ENCODE measurements at regions not wholly inside any gene's neighbourhood (a gene's known extent, or its start where the extent isn't known, plus 50 kb on each side); places are given as distances from the start of the nearest gene placed in this dataset.

GRCh38 chr4:22313976-22314375 lies 201.9 kb downstream of the ADGRA3 start:
- no peak overlapping the region for H3K4me3 Mint-ChIP-seq
- no peaks in the 10 kb centered on the region for H3K36me3 Mint-ChIP-seq (ENCODE audit: low read depth)
- no peak for TF ChIP-seq CTCF (IDR thresholded peaks at IDR 0.05)
- H3K9me3 Mint-ChIP-seq = peaks cover 4% of the 10 kb centered on the region; the same call in 1 of the 2 replicates
- no peak overlapping the region for H3K27ac Mint-ChIP-seq
- peaks cover 2% of the 10 kb centered on the region for H3K27me3 Mint-ChIP-seq (ENCODE audit: insufficient read depth)
- H3K4me1 Mint-ChIP-seq (ENCODE audit: low read depth) = no peaks in the 10 kb centered on the region
- no peak for DNase-seq

- Mint-ChIP-seq H3K4me1 (ENCODE audit: low read depth) (no peaks in the 10 kb centered on the region), H3K27me3 (ENCODE audit: insufficient read depth) (peaks cover 2% of the 10 kb centered on the region), H3K36me3 (ENCODE audit: low read depth) (no peaks in the 10 kb centered on the region), H3K4me3 (no peak overlapping the region), H3K27ac (no peak overlapping the region), H3K9me3 (0 out of 2 replicates have a peak, but pooled peaks cover 3% of the 10 kb centered on the region)
- DNase-seq = no peak
- TF ChIP-seq CTCF (IDR thresholded peaks at IDR 0.05) = no peak
Measured at GRCh38 chr4:22312113-22312512, 203.8 kb downstream of the ADGRA3 start.

- Mint-ChIP-seq H3K36me3 (ENCODE audit: low read depth) (no peaks in the 10 kb centered on the region), H3K27ac (no peak overlapping the region), H3K9me3 (peaks cover 13% of the 10 kb centered on the region), H3K4me3 (no peak overlapping the region), H3K4me1 (ENCODE audit: low read depth) (no peaks in the 10 kb centered on the region), H3K27me3 (ENCODE audit: insufficient read depth) (0 out of 2 replicates have a peak, but pooled peaks cover 2% of the 10 kb centered on the region)
- TF ChIP-seq CTCF (IDR thresholded peaks at IDR 0.05) = no peak
- DNase-seq = no peak
Measured at GRCh38 chr4:22301253-22301652, 214.6 kb downstream of the ADGRA3 start.

GRCh38 chr4:22299678-22300077 lies 216.2 kb downstream of the ADGRA3 start:
- no peak overlapping the region for H3K4me3 Mint-ChIP-seq
- H3K27ac Mint-ChIP-seq = no peak overlapping the region
- DNase-seq = no peak
- no peaks in the 10 kb centered on the region for H3K4me1 Mint-ChIP-seq (ENCODE audit: low read depth)
- TF ChIP-seq CTCF (IDR thresholded peaks at IDR 0.05) = no peak
- no peaks in the 10 kb centered on the region for H3K36me3 Mint-ChIP-seq (ENCODE audit: low read depth)
- H3K9me3 Mint-ChIP-seq = peaks cover 13% of the 10 kb centered on the region
- 0 out of 2 replicates have a peak, but pooled peaks cover 2% of the 10 kb centered on the region for H3K27me3 Mint-ChIP-seq (ENCODE audit: insufficient read depth)

GRCh38 chr4:22287631-22288030 lies 228.2 kb downstream of the ADGRA3 start:
- Mint-ChIP-seq H3K27ac (no peak overlapping the region), H3K4me3 (no peak overlapping the region), H3K36me3 (ENCODE audit: low read depth) (no peaks in the 10 kb centered on the region), H3K27me3 (ENCODE audit: insufficient read depth) (no peaks in the 10 kb centered on the region), H3K9me3 (peaks cover 28% of the 10 kb centered on the region), H3K4me1 (ENCODE audit: low read depth) (no peaks in the 10 kb centered on the region)
- no peak for TF ChIP-seq CTCF (IDR thresholded peaks at IDR 0.05)
- no peak for DNase-seq
